ENCODE measurements at regions not wholly inside any gene's neighbourhood (a gene's known extent, or its start where the extent isn't known, plus 50 kb on each side); places are given as distances from the start of the nearest gene placed in this dataset.
"Not testable (repeated sequence)": the region's sequence is repeated elsewhere in the genome, so short reads cannot be mapped to it uniquely, and the experiment has no call there.

GRCh38 chrX:139306675-139307074, 223.9 kb upstream of the F9 start:
- not testable (repeated sequence) for H3K36me3 ChIP-seq (ENCODE audit: control insufficient read depth in 3 of 3, insufficient read depth in 2 of 3, low read depth in 1 of 3, low read length in 3 of 3); H3K27ac ChIP-seq (ENCODE audit: low read depth in 1 of 3, low read length in 2 of 3); DNase-seq; FAIRE-seq; H3K27me3 ChIP-seq (ENCODE audit: control insufficient read depth in 3 of 3, insufficient read depth in 3 of 3, low read length in 3 of 3); H3K4me1 ChIP-seq (ENCODE audit: control insufficient read depth in 3 of 3, insufficient read depth in 2 of 3, low read depth in 1 of 3, low read length in 2 of 3); H3K4me3 ChIP-seq (ENCODE audit: low read depth in 1 of 3, low read length in 3 of 3); H3K9me3 ChIP-seq (ENCODE audit: control insufficient read depth in 2 of 2, insufficient read depth in 1 of 2, low read depth in 1 of 2, low read length in 1 of 2)

GRCh38 chrX:139304471-139304870, 226.1 kb upstream of the F9 start:
- Histone ChIP-seq H3K36me3 (ENCODE audit: control insufficient read depth in 3 of 3, insufficient read depth in 2 of 3, low read depth in 1 of 3, low read length in 3 of 3) (no peaks in the 10 kb centered on the region), H3K27ac (ENCODE audit: low read depth in 1 of 3, low read length in 2 of 3) (no peak overlapping the region), H3K27me3 (ENCODE audit: control insufficient read depth in 3 of 3, insufficient read depth in 3 of 3, low read length in 3 of 3) (no peaks in the 10 kb centered on the region), H3K4me3 (ENCODE audit: low read depth in 1 of 3, low read length in 3 of 3) (no peak overlapping the region), H3K4me1 (ENCODE audit: control insufficient read depth in 3 of 3, insufficient read depth in 2 of 3, low read depth in 1 of 3, low read length in 2 of 3) (no peaks in the 10 kb centered on the region), H3K9me3 (ENCODE audit: control insufficient read depth in 2 of 2, insufficient read depth in 1 of 2, low read depth in 1 of 2, low read length in 1 of 2) (no peaks in the 10 kb centered on the region)
- WGBS, 3 donors, result 27 to 59% (median 44%) methylated on average over 3 of the region's 3 CpGs
- DNase-seq (no peak), FAIRE-seq (no peak)

- DNase-seq (no peak), FAIRE-seq (no peak)
- H3K4me3 ChIP-seq (ENCODE audit: low read depth in 1 of 3, low read length in 3 of 3), result no peak overlapping the region
- H3K27ac ChIP-seq (ENCODE audit: low read depth in 1 of 3, low read length in 2 of 3), result no peak overlapping the region
- no peaks in the 10 kb centered on the region for H3K4me1 ChIP-seq (ENCODE audit: control insufficient read depth in 3 of 3, insufficient read depth in 2 of 3, low read depth in 1 of 3, low read length in 2 of 3)
- H3K36me3 ChIP-seq (ENCODE audit: control insufficient read depth in 3 of 3, insufficient read depth in 2 of 3, low read depth in 1 of 3, low read length in 3 of 3), result no peaks in the 10 kb centered on the region
- H3K9me3 ChIP-seq (ENCODE audit: control insufficient read depth in 2 of 2, insufficient read depth in 1 of 2, low read depth in 1 of 2, low read length in 1 of 2), result no peaks in the 10 kb centered on the region
- no peaks in the 10 kb centered on the region for H3K27me3 ChIP-seq (ENCODE audit: control insufficient read depth in 3 of 3, insufficient read depth in 3 of 3, low read length in 3 of 3)
Measured at GRCh38 chrX:139299309-139299708, 231.2 kb upstream of the F9 start.

GRCh38 chrX:139298437-139298836, 232.1 kb upstream of the F9 start:
- Histone ChIP-seq H3K4me1 (ENCODE audit: control insufficient read depth in 3 of 3, insufficient read depth in 2 of 3, low read depth in 1 of 3, low read length in 2 of 3) (no peaks in the 10 kb centered on the region), H3K9me3 (ENCODE audit: control insufficient read depth in 2 of 2, insufficient read depth in 1 of 2, low read depth in 1 of 2, low read length in 1 of 2) (no peaks in the 10 kb centered on the region), H3K4me3 (ENCODE audit: low read depth in 1 of 3, low read length in 3 of 3) (no peak overlapping the region), H3K36me3 (ENCODE audit: control insufficient read depth in 3 of 3, insufficient read depth in 2 of 3, low read depth in 1 of 3, low read length in 3 of 3) (no peaks in the 10 kb centered on the region), H3K27ac (ENCODE audit: low read depth in 1 of 3, low read length in 2 of 3) (no peak overlapping the region), H3K27me3 (ENCODE audit: control insufficient read depth in 3 of 3, insufficient read depth in 3 of 3, low read length in 3 of 3) (no peaks in the 10 kb centered on the region)
- DNase-seq, result no peak
- FAIRE-seq, result no peak

- 29 to 60% (median 56%) methylated on average over 1 of the region's 1 CpG for WGBS, 3 donors
- no peaks in the 10 kb centered on the region for H3K36me3 ChIP-seq (ENCODE audit: control insufficient read depth in 3 of 3, insufficient read depth in 2 of 3, low read depth in 1 of 3, low read length in 3 of 3)
- H3K9me3 ChIP-seq (ENCODE audit: control insufficient read depth in 2 of 2, insufficient read depth in 1 of 2, low read depth in 1 of 2, low read length in 1 of 2), result no peaks in the 10 kb centered on the region
- H3K4me1 ChIP-seq (ENCODE audit: control insufficient read depth in 3 of 3, insufficient read depth in 2 of 3, low read depth in 1 of 3, low read length in 2 of 3), result no peaks in the 10 kb centered on the region
- H3K27me3 ChIP-seq (ENCODE audit: control insufficient read depth in 3 of 3, insufficient read depth in 3 of 3, low read length in 3 of 3), result no peaks in the 10 kb centered on the region
- H3K4me3 ChIP-seq (ENCODE audit: low read depth in 1 of 3, low read length in 3 of 3), result no peak overlapping the region
- FAIRE-seq (no peak), DNase-seq (no peak)
- H3K27ac ChIP-seq (ENCODE audit: low read depth in 1 of 3, low read length in 2 of 3), result no peak overlapping the region
Measured at GRCh38 chrX:139297638-139298037, 232.9 kb upstream of the F9 start.

GRCh38 chrX:139293991-139294390, 236.5 kb upstream of the F9 start:
- H3K4me1 ChIP-seq (ENCODE audit: control insufficient read depth in 3 of 3, insufficient read depth in 2 of 3, low read depth in 1 of 3, low read length in 2 of 3), result no peaks in the 10 kb centered on the region
- H3K4me3 ChIP-seq (ENCODE audit: low read depth in 1 of 3, low read length in 3 of 3), result no peak overlapping the region
- no peaks in the 10 kb centered on the region for H3K9me3 ChIP-seq (ENCODE audit: control insufficient read depth in 2 of 2, insufficient read depth in 1 of 2, low read depth in 1 of 2, low read length in 1 of 2)
- no peaks in the 10 kb centered on the region for H3K27me3 ChIP-seq (ENCODE audit: control insufficient read depth in 3 of 3, insufficient read depth in 3 of 3, low read length in 3 of 3)
- H3K36me3 ChIP-seq (ENCODE audit: control insufficient read depth in 3 of 3, insufficient read depth in 2 of 3, low read depth in 1 of 3, low read length in 3 of 3), result no peaks in the 10 kb centered on the region
- no peak overlapping the region for H3K27ac ChIP-seq (ENCODE audit: low read depth in 1 of 3, low read length in 2 of 3)
- FAIRE-seq (no peak), DNase-seq (no peak)
- 76 to 86% (median 85%) methylated on average over 4 of the region's 4 CpGs for WGBS, 3 donors

- no peaks in the 10 kb centered on the region for H3K4me1 ChIP-seq (ENCODE audit: control insufficient read depth in 3 of 3, insufficient read depth in 2 of 3, low read depth in 1 of 3, low read length in 2 of 3)
- H3K27me3 ChIP-seq (ENCODE audit: control insufficient read depth in 3 of 3, insufficient read depth in 3 of 3, low read length in 3 of 3), result no peaks in the 10 kb centered on the region
- H3K4me3 ChIP-seq (ENCODE audit: low read depth in 1 of 3, low read length in 3 of 3), result no peak overlapping the region
- no peaks in the 10 kb centered on the region for H3K36me3 ChIP-seq (ENCODE audit: control insufficient read depth in 3 of 3, insufficient read depth in 2 of 3, low read depth in 1 of 3, low read length in 3 of 3)
- 57 to 79% (median 68%) methylated on average over 1 of the region's 1 CpG for WGBS, 3 donors
- no peak overlapping the region for H3K27ac ChIP-seq (ENCODE audit: low read depth in 1 of 3, low read length in 2 of 3)
- FAIRE-seq, result no peak
- no peak for DNase-seq
- no peaks in the 10 kb centered on the region for H3K9me3 ChIP-seq (ENCODE audit: control insufficient read depth in 2 of 2, insufficient read depth in 1 of 2, low read depth in 1 of 2, low read length in 1 of 2)
Measured at GRCh38 chrX:139290310-139290709, 240.2 kb upstream of the F9 start.

- Histone ChIP-seq H3K27me3 (ENCODE audit: control insufficient read depth in 3 of 3, insufficient read depth in 3 of 3, low read length in 3 of 3) (no peaks in the 10 kb centered on the region), H3K27ac (ENCODE audit: low read depth in 1 of 3, low read length in 2 of 3) (no peak overlapping the region), H3K36me3 (ENCODE audit: control insufficient read depth in 3 of 3, insufficient read depth in 2 of 3, low read depth in 1 of 3, low read length in 3 of 3) (no peaks in the 10 kb centered on the region), H3K9me3 (ENCODE audit: control insufficient read depth in 2 of 2, insufficient read depth in 1 of 2, low read depth in 1 of 2, low read length in 1 of 2) (no peaks in the 10 kb centered on the region), H3K4me3 (ENCODE audit: low read depth in 1 of 3, low read length in 3 of 3) (no peak overlapping the region), H3K4me1 (ENCODE audit: control insufficient read depth in 3 of 3, insufficient read depth in 2 of 3, low read depth in 1 of 3, low read length in 2 of 3) (no peaks in the 10 kb centered on the region)
- DNase-seq, result peak in 1 of 2 donors; percentile 33
- WGBS, 3 donors, result 36 to 71% (median 53%) methylated on average over 2 of the region's 2 CpGs
- FAIRE-seq, result no peak
Measured at GRCh38 chrX:139287155-139287924, 243.2 kb upstream of the F9 start.

GRCh38 chrX:139286342-139286741, 244.2 kb upstream of the F9 start:
- no peaks in the 10 kb centered on the region for H3K4me1 ChIP-seq (ENCODE audit: control insufficient read depth in 3 of 3, insufficient read depth in 2 of 3, low read depth in 1 of 3, low read length in 2 of 3)
- DNase-seq (peak in 1 of 2 donors; percentile 0), FAIRE-seq (no peak)
- H3K36me3 ChIP-seq (ENCODE audit: control insufficient read depth in 3 of 3, insufficient read depth in 2 of 3, low read depth in 1 of 3, low read length in 3 of 3), result no peaks in the 10 kb centered on the region
- H3K27ac ChIP-seq (ENCODE audit: low read depth in 1 of 3, low read length in 2 of 3), result no peak overlapping the region
- H3K27me3 ChIP-seq (ENCODE audit: control insufficient read depth in 3 of 3, insufficient read depth in 3 of 3, low read length in 3 of 3), result no peaks in the 10 kb centered on the region
- no peak overlapping the region for H3K4me3 ChIP-seq (ENCODE audit: low read depth in 1 of 3, low read length in 3 of 3)
- no peaks in the 10 kb centered on the region for H3K9me3 ChIP-seq (ENCODE audit: control insufficient read depth in 2 of 2, insufficient read depth in 1 of 2, low read depth in 1 of 2, low read length in 1 of 2)
- 51 to 82% (median 65%) methylated on average over 2 of the region's 2 CpGs for WGBS, 3 donors
